Lower leg skin (tissue), 4 donors: ENCODE measurements at regions not wholly inside any gene's neighbourhood (a gene's known extent, or its start where the extent isn't known, plus 50 kb on each side); places are given as distances from the start of the nearest gene placed in this dataset.

Experiments
- DNase-seq, 2 donors: peaks; one replicate each; pipeline ENCODE4 v3.0.0-alpha.2; 2019; ENCODE audit warnings: low spot score in 2 of 2
- H3K4me3 ChIP-seq: fragments of 200-600 bp; sonication (generic); 2 replicates; pipeline ENCODE4 v1.5.1; 2017; ENCODE audit warnings: mild to moderate bottlenecking, low read depth; ENCODE audit not compliant: poor library complexity, severe bottlenecking
- CTCF ChIP-seq, 3 donors: fragments of 450-650 bp; IDR thresholded peaks; one replicate each; pipeline ENCODE4 v1.5.1; 2016; ENCODE audit warnings: antibody characterized with exemption in 3 of 3, mild to moderate bottlenecking in 3 of 3, moderate library complexity in 2 of 3
- POLR2A ChIP-seq, 2 donors: fragments of 450-650 bp; IDR thresholded peaks; one replicate each; pipeline ENCODE4 v1.6.1; 2016 to 2017; ENCODE audit warnings: antibody characterized with exemption in 2 of 2, mild to moderate bottlenecking in 1 of 2, moderate library complexity in 1 of 2
- WGBS, 2 donors: methylation state at CpG; one replicate each; pipeline ENCODE4 v1.1.5; 2018; 5-methylcytosine and 5-hydroxymethylcytosine counted together
- intact Hi-C: fragments of 100-400 bp; cut with DNase I; formaldehyde crosslinking; loops from one replicate; pipeline ENCODE4 v1.15.0; 2023; ENCODE audit warnings: low total_unique reads

GRCh38 chr5:93120771-93121170 is 460.2 kb downstream of the NR2F1-AS1 start:
- WGBS, 2 donors, result 84 to 90% methylated on average over 4 of the region's 4 CpGs
- no peak overlapping the region for H3K4me3 ChIP-seq
- TF ChIP-seq POLR2A (IDR thresholded peaks at IDR 0.05) (no peak), CTCF (IDR thresholded peaks at IDR 0.05) (no peak)
- DNase-seq, result no peak
- intact Hi-C loops, result no loop called here

GRCh38 chr5:93120051-93120450 is 461.0 kb downstream of the NR2F1-AS1 start:
- TF ChIP-seq CTCF (IDR thresholded peaks at IDR 0.05) (no peak), POLR2A (IDR thresholded peaks at IDR 0.05) (no peak)
- no peak overlapping the region for H3K4me3 ChIP-seq
- 79 to 81% methylated on average over 1 of the region's 1 CpG for WGBS, 2 donors
- no peak for DNase-seq
- intact Hi-C loops, result no loop called here

GRCh38 chr5:93117751-93118531 is 463.1 kb downstream of the NR2F1-AS1 start:
- H3K4me3 ChIP-seq, result no peak overlapping the region
- intact Hi-C loops, result no loop called here
- WGBS, 2 donors, result 29 to 40% methylated on average over 2 of the region's 2 CpGs
- no peak for DNase-seq
- TF ChIP-seq POLR2A (IDR thresholded peaks at IDR 0.05) (no peak), CTCF (IDR thresholded peaks at IDR 0.05) (no peak)

GRCh38 chr5:93107805-93108520 is 473.1 kb downstream of the NR2F1-AS1 start:
- intact Hi-C loops, result no loop called here
- 83 to 90% methylated on average over 4 of the region's 4 CpGs for WGBS, 2 donors
- TF ChIP-seq CTCF (IDR thresholded peaks at IDR 0.05) (no peak), POLR2A (IDR thresholded peaks at IDR 0.05) (no peak)
- H3K4me3 ChIP-seq, result no peak overlapping the region
- no peak for DNase-seq

GRCh38 chr5:93107141-93107540 is 473.9 kb downstream of the NR2F1-AS1 start:
- H3K4me3 ChIP-seq, result no peak overlapping the region
- no peak for DNase-seq
- intact Hi-C loops, result no loop called here
- TF ChIP-seq CTCF (IDR thresholded peaks at IDR 0.05) (no peak), POLR2A (IDR thresholded peaks at IDR 0.05) (no peak)
- WGBS, 2 donors, result 68 to 90% methylated on average over 1 of the region's 1 CpG
